IMR-90 (cell line): ENCODE measurements at regions not wholly inside any gene's neighbourhood (a gene's known extent, or its start where the extent isn't known, plus 50 kb on each side); places are given as distances from the start of the nearest gene placed in this dataset.

ENCODE experiments used
- ATAC-seq: fragments of 200-7000 bp; cut with Tn5 transposase; 2 replicates; pipeline ENCODE4 v1.9.1; 2020; ENCODE audit warnings: low read depth, mild to moderate bottlenecking, moderate library complexity
- BruUV-seq: library from RNA; stranded (reverse); fragments of 400-500 nt; replicated peaks from 2 replicates; lab custom pipeline; 2021; lab: Mats Ljungman, UMichigan
- CTCF ChIA-PET: fragments of 300-600 bp; formaldehyde crosslinking; extraction: SDS; loops from one replicate; lab custom pipeline; 2021; ENCODE audit warnings: antibody characterized with exemption; lab: Yijun Ruan, JAX
- POLR2A ChIA-PET: fragments of 300-600 bp; sonication (Branson Sonifier 250); formaldehyde crosslinking; loops from one replicate; lab custom pipeline; 2022; ENCODE audit warnings: antibody characterized with exemption; ENCODE audit not compliant: unreplicated experiment; lab: Charles Lee
- DNase-seq: peaks from one replicate; pipeline ENCODE4 v3.0.0; 2013
- H2AFZ ChIP-seq: replicated peaks from 2 replicates; pipeline ENCODE3; 2013; ENCODE audit warnings: low read length, mild to moderate bottlenecking; ENCODE audit not compliant: poor library complexity
- H2AK5ac ChIP-seq: 2 replicates; pipeline ENCODE4 v1.6.1; 2013; ENCODE audit warnings: low read depth, low read length, inconsistent platforms
- H2AK9ac ChIP-seq: replicated peaks from 2 replicates; pipeline ENCODE3; 2013; ENCODE audit warnings: mild to moderate bottlenecking, low read depth, low read length, moderate library complexity; ENCODE audit not compliant: poor library complexity
- H2BK120ac ChIP-seq: 2 replicates; pipeline ENCODE4 v1.6.1; 2013; ENCODE audit warnings: low read depth, low read length, inconsistent platforms
- H2BK15ac ChIP-seq: 3 replicates; pipeline ENCODE4 v1.6.1; 2013; ENCODE audit warnings: low read depth, low read length, inconsistent platforms
- H2BK20ac ChIP-seq: 2 replicates; pipeline ENCODE4 v1.6.1; 2013; ENCODE audit warnings: low read depth, mild to moderate bottlenecking, inconsistent platforms, low read length, moderate library complexity
- H2BK5ac ChIP-seq: 2 replicates; pipeline ENCODE4 v1.6.1; 2013; ENCODE audit warnings: mild to moderate bottlenecking, low read depth, low read length, inconsistent platforms; ENCODE audit not compliant: poor library complexity, severe bottlenecking
- H3K14ac ChIP-seq: replicated peaks from 2 replicates; pipeline ENCODE4 v1.6.1; 2013; ENCODE audit warnings: low read depth, low read length, inconsistent platforms
- H3K18ac ChIP-seq: 2 replicates; pipeline ENCODE4 v1.6.1; 2013; ENCODE audit warnings: low read depth, low read length, control low read depth
- H3K23ac ChIP-seq: 2 replicates; pipeline ENCODE4 v1.6.1; 2013; ENCODE audit warnings: low read depth, low read length, inconsistent platforms
- H3K27ac ChIP-seq: 2 replicates; pipeline ENCODE4 v1.5.1; 2013; ENCODE audit warnings: mild to moderate bottlenecking, control low read depth, low read length; ENCODE audit not compliant: insufficient read depth
- H3K27me3 ChIP-seq: 2 replicates; pipeline ENCODE4 v1.6.1; 2013; ENCODE audit warnings: low read length; ENCODE audit not compliant: control insufficient read depth, insufficient read depth
- H3K36me3 ChIP-seq: 2 replicates; pipeline ENCODE4 v1.6.1; 2013; ENCODE audit warnings: low read length, mixed read lengths; ENCODE audit not compliant: control insufficient read depth, insufficient read depth
- H3K4ac ChIP-seq: 2 replicates; pipeline ENCODE4 v1.6.1; 2013; ENCODE audit warnings: low read depth, low read length, inconsistent platforms
- H3K4me1 ChIP-seq: 2 replicates; pipeline ENCODE4 v1.6.1; 2013; ENCODE audit warnings: low read length, mixed read lengths; ENCODE audit not compliant: control insufficient read depth, insufficient read depth
- H3K4me2 ChIP-seq: 2 replicates; pipeline ENCODE4 v1.6.1; 2013; ENCODE audit warnings: low read depth, mild to moderate bottlenecking, control low read depth, low read length, moderate library complexity
- H3K4me3 ChIP-seq: 2 replicates; pipeline ENCODE4 v1.5.1; 2013; ENCODE audit warnings: low read depth, mild to moderate bottlenecking, control low read depth, low read length, moderate library complexity; ENCODE audit not compliant: insufficient read depth
- H3K56ac ChIP-seq: 2 replicates; pipeline ENCODE4 v1.6.1; 2013; ENCODE audit warnings: low read length, inconsistent platforms; ENCODE audit not compliant: insufficient read depth; ENCODE audit errors: extremely low read depth
- H3K79me1 ChIP-seq, 2 experiments: 2 replicates each; pipeline ENCODE4 v1.6.1; 2013; ENCODE audit warnings: low read length in 2 of 2, inconsistent platforms in 1 of 2, low read depth in 1 of 2
- H3K9ac ChIP-seq: 2 replicates; pipeline ENCODE4 v1.6.1; 2013; ENCODE audit warnings: low read depth, low read length, control low read depth
- H3K9me1 ChIP-seq: 2 replicates; pipeline ENCODE4 v1.6.1; 2013; ENCODE audit warnings: low read length, inconsistent platforms; ENCODE audit not compliant: insufficient read depth
- H3K9me3 ChIP-seq: 2 replicates; pipeline ENCODE4 v1.6.1; 2013; ENCODE audit warnings: low read length; ENCODE audit not compliant: control insufficient read depth, insufficient read depth
- H4K20me1 ChIP-seq: 2 replicates; pipeline ENCODE4 v1.6.1; 2013; ENCODE audit warnings: low read length, inconsistent platforms; ENCODE audit not compliant: insufficient read depth
- H4K5ac ChIP-seq: 2 replicates; pipeline ENCODE4 v1.6.1; 2013; ENCODE audit warnings: mild to moderate bottlenecking, low read depth, low read length, control low read depth
- H4K8ac ChIP-seq, 2 experiments: 2 replicates each; pipeline ENCODE4 v1.6.1; 2013; ENCODE audit warnings: low read depth in 2 of 2, low read length in 2 of 2, control low read depth in 1 of 2, inconsistent platforms in 1 of 2
- H4K91ac ChIP-seq: 2 replicates; pipeline ENCODE4 v1.6.1; 2013; ENCODE audit warnings: low read depth, low read length, inconsistent platforms; ENCODE audit not compliant: insufficient read depth
- CEBPB ChIP-seq: IDR thresholded peaks from 2 replicates; pipeline ENCODE4 v1.6.1; 2012; ENCODE audit warnings: low read depth, low read length, improper control_type of control experiment
- CHD1 ChIP-seq: IDR thresholded peaks from 2 replicates; pipeline ENCODE4 v1.6.1; 2012; ENCODE audit warnings: low read depth, low read length, improper control_type of control experiment
- ELK1 ChIP-seq: fragments of 150-350 bp; IDR thresholded peaks from 2 replicates; pipeline ENCODE4 v1.6.1; 2016; ENCODE audit warnings: low read depth, mild to moderate bottlenecking, low read length, moderate library complexity, borderline replicate concordance
- MAFK ChIP-seq: IDR thresholded peaks from 2 replicates; pipeline ENCODE4 v1.6.1; 2012; ENCODE audit warnings: low read depth, low read length, improper control_type of control experiment
- MAZ ChIP-seq: IDR thresholded peaks from 2 replicates; pipeline ENCODE4 v1.6.1; 2012; ENCODE audit warnings: low read depth, mild to moderate bottlenecking, low read length, improper control_type of control experiment, moderate library complexity, borderline replicate concordance
- NFE2L2 ChIP-seq: fragments of 150-350 bp; IDR thresholded peaks from 2 replicates; pipeline ENCODE4 v1.6.1; 2016; ENCODE audit warnings: low read depth, mild to moderate bottlenecking, low read length
- POLR2A ChIP-seq: IDR thresholded peaks from 2 replicates; pipeline ENCODE4 v1.6.1; 2012; ENCODE audit warnings: mild to moderate bottlenecking, low read depth, low read length
- RAD21 ChIP-seq: IDR thresholded peaks from 2 replicates; pipeline ENCODE4 v1.6.1; 2012; ENCODE audit warnings: low read length, improper control_type of control experiment
- RCOR1 ChIP-seq: IDR thresholded peaks from 2 replicates; pipeline ENCODE4 v1.6.1; 2012; ENCODE audit warnings: mild to moderate bottlenecking, low read length, improper control_type of control experiment; ENCODE audit not compliant: insufficient replicate concordance
- SMC3 ChIP-seq: fragments of 150-350 bp; IDR thresholded peaks from 2 replicates; pipeline ENCODE4 v1.6.1; 2016; ENCODE audit warnings: low read depth, mild to moderate bottlenecking, antibody characterized with exemption, low read length, moderate library complexity
- USF2 ChIP-seq: fragments of 150-350 bp; IDR thresholded peaks from 2 replicates; pipeline ENCODE4 v1.6.1; 2017; ENCODE audit warnings: mild to moderate bottlenecking, antibody characterized with exemption, low read length, low read depth
- WGBS, 2 experiments: methylation state at CpG; one replicate each; pipeline versions ENCODE4 v1.1.5 to v1.1.7; 2013; ENCODE audit warnings: missing lambda C conversion rate in 2 of 2; ENCODE audit not compliant: insufficient read length in 1 of 2; ENCODE audit errors: extremely low coverage in 2 of 2; 5-methylcytosine and 5-hydroxymethylcytosine counted together
- dilution Hi-C: fragments of 300-500 bp; cut with HindIII; formaldehyde crosslinking; loops from one replicate; pipeline ENCODE4 v1.14.3; 2018; ENCODE audit warnings: low sequenced_read_pairs; ENCODE audit not compliant: unreplicated experiment
- in situ Hi-C: fragments of 300-500 bp; cut with MboI; formaldehyde crosslinking; loops from 3 replicates; pipeline ENCODE4 v1.14.3; 2019; ENCODE audit warnings: low sequenced_read_pairs, inconsistent platforms, mixed read lengths
- intact Hi-C: fragments of 100-400 bp; cut with micrococcal nuclease; formaldehyde crosslinking; loops from 2 replicates; pipeline ENCODE4 v1.10.0; 2022
- TF ChIP-seq, protein P1 (sequence below): conservative IDR thresholded peaks from 2 replicates; pipeline ENCODE4 v1.5.1; 2012; ENCODE audit warnings: mild to moderate bottlenecking, low read depth, low read length, improper control_type of control experiment

DNA sequence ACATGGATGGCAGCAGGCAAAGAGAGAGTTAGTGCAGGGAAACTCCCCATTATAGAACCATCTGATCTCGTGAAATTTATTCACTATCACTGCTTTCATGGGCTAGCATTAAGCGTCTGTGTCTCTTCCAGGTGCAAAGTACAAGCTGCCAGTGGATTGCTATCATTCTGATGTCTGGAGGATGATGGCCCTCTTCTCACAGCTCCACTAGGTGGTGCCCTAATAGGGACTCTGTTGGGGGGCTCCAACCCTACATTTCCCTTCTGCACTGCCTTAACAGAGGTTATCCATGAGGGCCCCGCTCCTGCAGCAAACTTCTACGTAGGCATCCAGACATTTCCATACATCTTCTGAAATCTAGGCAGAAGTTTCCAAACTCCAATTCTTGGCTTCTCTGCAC lies 347.8 kb upstream of the HS3ST5 start:
- TF ChIP-seq SMC3 (no peak), USF2 (no peak), POLR2A (no peak), NFE2L2 (no peak), RAD21 (no peak), MAFK (no peak), CHD1 (no peak), RCOR1 (no peak), CEBPB (no peak), ELK1 (no peak), MAZ (no peak)
- TF ChIP-seq, protein P1, sequence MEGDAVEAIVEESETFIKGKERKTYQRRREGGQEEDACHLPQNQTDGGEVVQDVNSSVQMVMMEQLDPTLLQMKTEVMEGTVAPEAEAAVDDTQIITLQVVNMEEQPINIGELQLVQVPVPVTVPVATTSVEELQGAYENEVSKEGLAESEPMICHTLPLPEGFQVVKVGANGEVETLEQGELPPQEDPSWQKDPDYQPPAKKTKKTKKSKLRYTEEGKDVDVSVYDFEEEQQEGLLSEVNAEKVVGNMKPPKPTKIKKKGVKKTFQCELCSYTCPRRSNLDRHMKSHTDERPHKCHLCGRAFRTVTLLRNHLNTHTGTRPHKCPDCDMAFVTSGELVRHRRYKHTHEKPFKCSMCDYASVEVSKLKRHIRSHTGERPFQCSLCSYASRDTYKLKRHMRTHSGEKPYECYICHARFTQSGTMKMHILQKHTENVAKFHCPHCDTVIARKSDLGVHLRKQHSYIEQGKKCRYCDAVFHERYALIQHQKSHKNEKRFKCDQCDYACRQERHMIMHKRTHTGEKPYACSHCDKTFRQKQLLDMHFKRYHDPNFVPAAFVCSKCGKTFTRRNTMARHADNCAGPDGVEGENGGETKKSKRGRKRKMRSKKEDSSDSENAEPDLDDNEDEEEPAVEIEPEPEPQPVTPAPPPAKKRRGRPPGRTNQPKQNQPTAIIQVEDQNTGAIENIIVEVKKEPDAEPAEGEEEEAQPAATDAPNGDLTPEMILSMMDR, result no peak
- Histone ChIP-seq H4K5ac (no peak overlapping the region), H3K9ac (no peak overlapping the region), H3K4me1 (no peaks in the 10 kb centered on the region), H3K27ac (no peak overlapping the region), H3K23ac (no peak overlapping the region), H2BK15ac (no peak overlapping the region), H2BK120ac (no peak overlapping the region), H3K18ac (no peak overlapping the region), H2AK5ac (no peak overlapping the region), H3K14ac (no peak overlapping the region), H3K27me3 (no peaks in the 10 kb centered on the region), H3K4me3 (no peak overlapping the region), H2AK9ac (no peak overlapping the region), H2AFZ (no peak overlapping the region), H2BK5ac (no peak overlapping the region), H3K9me1 (no peaks in the 10 kb centered on the region), H3K9me3 (peaks cover 6% of the 10 kb centered on the region; the same call in 1 of the 2 replicates), H3K4me2 (no peak overlapping the region), H3K79me1 (no peaks in the 10 kb centered on the region), H4K20me1 (no peaks in the 10 kb centered on the region), H4K91ac (no peak overlapping the region), H2BK20ac (no peak overlapping the region), H3K36me3 (no peaks in the 10 kb centered on the region), H4K8ac (no peak overlapping the region), H3K56ac (no peak overlapping the region), H3K4ac (no peak overlapping the region)
- dilution Hi-C loops, result no loop called here
- no TSS peak for BruUV-seq
- WGBS, 2 experiments, result no CpG with 5 or more reads among the region's 4 CpGs
- POLR2A ChIA-PET, result no interaction called here
- CTCF ChIA-PET, result no interaction called here
- in situ Hi-C loops, result no loop called here
- intact Hi-C loops, result no loop called here
- ATAC-seq (no peak), DNase-seq (no peak)
